ENCODE measurements at regions not wholly inside any gene's neighbourhood (a gene's known extent, or its start where the extent isn't known, plus 50 kb on each side); places are given as distances from the start of the nearest gene placed in this dataset.
"Not testable (repeated sequence)": the region's sequence is repeated elsewhere in the genome, so short reads cannot be mapped to it uniquely, and the experiment has no call there.

GRCh38 chr17:63019138-63019873 lies 53.3 kb downstream of the TANC2 start:
- DNase-seq: no peak

- DNase-seq: no peak
Observed at GRCh38 chr17:63022567-63022966, 56.5 kb downstream of the TANC2 start.

DNA sequence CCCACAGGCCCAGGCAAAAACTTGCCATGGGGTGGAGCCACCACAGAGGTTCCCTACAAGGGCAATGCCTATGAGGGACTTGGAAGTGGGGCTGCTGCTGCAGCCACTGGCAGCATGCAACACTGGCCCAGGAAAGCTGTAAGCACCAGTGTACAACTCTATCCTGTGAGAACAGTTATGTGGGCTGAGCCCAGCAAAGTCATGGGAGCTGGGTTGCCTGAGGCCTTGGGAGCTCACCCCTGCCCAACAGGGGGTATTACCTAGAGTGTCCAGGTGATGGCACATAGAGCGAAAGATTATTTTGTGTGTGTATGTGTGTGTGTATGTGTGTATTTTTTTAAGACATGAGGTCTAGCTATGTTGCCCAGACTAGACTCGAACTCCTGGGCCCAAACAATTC lies 57.0 kb downstream of the TANC2 start:
- no peak for DNase-seq

DNA sequence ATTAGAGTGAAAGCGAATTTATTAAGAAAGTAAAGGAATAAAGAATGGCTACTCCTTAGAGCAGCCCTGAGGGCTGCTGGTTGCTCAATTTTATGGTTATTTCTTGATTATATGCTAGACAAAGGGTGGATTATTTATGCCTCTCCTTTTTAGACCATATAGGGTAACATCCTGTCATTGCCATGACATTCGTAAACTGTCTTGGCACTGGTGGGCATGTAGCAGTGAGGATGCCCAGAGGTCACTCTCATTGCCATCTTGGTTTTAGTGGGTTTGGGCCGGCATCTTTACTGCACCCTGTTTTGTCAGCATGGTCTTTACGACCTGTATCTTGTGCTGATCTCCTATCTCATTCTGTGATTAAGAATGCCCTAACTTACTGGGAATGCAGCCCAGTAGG lies 58.2 kb downstream of the TANC2 start:
- no peak for DNase-seq

GRCh38 chr17:63024716-63025115 lies 58.7 kb downstream of the TANC2 start:
- DNase-seq: no peak

DNA sequence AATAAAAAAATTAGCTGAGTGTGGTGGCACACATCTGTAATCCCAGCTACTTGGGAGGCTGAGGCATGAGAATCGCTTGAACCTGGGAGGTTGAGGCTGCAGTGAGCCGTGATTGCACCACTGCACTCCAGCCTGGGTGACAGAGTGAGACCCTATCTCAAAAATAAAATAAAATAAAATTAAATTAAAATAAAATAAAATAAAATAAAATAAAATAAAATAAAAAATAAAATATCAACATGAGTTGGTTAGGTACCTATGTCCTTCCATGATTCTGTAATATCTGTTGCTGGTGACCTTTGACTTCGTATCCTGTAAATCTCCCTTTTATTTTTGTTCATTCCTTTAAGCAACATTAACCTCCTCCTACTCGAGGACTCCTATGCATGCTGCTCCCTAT lies 59.6 kb downstream of the TANC2 start:
- not testable (repeated sequence) for DNase-seq

DNA sequence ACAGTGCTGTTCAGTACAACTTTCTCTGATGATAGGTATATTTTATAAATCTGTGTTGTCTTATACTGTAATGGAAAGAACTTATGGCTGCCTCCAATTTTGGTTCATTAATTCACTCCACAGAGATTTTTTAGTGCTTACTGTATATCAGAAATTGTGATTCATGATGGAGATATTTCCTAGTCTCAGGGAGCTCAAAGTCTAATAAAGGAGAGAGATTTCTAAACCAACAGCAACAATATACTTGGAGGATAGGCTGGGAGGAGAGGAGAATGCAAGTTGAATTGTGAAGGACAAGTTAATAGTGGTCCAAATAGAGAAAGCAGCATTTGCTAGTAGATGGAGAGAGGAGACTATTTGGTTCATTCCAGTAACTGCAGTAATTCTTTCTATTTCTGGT lies 63.5 kb downstream of the TANC2 start:
- DNase-seq: no peak

DNA sequence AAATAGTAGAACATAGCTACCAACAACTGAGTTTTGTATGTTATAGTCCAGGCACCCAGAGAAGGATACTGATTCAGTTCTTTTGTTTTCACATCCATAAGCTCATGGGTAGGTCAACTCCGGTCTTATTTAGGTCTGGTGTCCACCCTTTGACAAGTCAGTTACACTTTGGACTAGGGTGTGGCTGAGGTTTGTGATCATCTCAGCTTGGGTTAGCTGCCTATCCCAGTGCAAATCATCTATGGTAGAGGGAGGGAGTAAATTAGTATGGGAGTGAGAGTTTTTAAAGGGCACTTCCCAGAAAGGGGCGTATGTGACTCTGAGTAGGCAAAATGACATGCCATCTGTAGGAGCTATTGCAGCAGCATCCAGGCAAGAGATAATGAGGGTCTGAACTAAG lies 66.1 kb downstream of the TANC2 start:
- DNase-seq: no peak

- no peak for DNase-seq
Observed at GRCh38 chr17:63033142-63033541, 67.1 kb downstream of the TANC2 start.

- DNase-seq: no peak
Observed at GRCh38 chr17:63035271-63035670, 69.2 kb downstream of the TANC2 start.

DNA sequence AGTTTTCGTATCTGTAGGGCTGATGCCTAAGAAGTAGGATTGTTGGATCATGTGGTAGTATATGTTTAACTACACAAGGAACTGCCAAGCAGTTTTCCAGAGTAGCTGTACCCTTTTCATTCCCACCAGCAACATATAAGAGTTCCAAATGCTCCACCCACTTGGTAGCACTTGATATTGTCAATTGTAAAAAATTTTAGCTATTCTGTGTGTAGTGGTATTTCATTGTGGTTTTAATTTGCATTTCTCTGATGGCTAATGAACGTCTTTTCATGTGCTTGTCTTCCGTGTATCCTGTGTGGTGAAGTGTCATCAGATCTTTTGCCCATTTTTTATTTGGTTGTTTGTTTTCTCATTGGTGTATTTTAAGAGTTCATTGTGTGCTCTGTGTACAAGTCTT lies 69.7 kb downstream of the TANC2 start:
- no peak for DNase-seq

GRCh38 chr17:63039342-63039741 lies 73.3 kb downstream of the TANC2 start:
- DNase-seq: no peak

- DNase-seq: no peak
Observed at GRCh38 chr17:63039899-63040602, 74.0 kb downstream of the TANC2 start.

GRCh38 chr17:63040816-63041215 lies 74.8 kb downstream of the TANC2 start:
- DNase-seq: no peak

DNA sequence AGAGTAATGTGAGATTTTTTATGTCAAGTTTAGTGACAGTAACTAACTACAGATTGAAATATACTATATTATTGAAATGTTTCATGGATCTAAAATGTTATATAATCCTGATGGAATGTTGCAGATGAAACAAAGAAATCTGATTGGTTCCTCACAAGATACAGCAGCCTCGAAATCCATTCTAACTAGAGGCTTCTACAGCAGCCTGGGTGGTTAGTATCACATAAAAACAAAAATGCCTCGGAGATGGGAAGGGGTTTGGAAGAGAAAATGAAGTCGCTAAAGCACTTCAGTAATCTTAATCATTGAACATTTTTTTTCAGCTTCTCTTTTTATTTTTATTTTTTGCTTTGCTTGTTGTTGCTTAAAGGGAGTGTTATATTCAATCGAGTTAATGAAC lies 75.2 kb downstream of the TANC2 start:
- DNase-seq: no peak

DNA sequence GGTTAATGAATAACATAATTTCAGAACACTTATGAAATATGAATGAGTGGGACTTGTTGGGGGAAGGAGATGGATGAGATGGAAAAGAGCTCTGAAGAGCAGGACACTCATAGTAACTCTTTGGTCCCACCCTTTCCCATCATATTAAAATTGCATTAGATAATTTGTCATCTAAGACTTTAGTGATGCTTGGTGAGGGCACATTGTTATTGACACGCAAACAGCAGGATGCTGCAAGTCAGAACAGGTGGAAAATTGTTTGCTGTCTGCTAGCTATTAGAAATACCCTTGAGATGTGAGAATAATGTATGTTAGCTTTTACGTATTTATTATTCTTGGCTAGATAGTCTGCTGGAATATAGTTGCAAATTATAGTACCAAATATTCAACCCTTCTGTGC lies 75.7 kb downstream of the TANC2 start:
- DNase-seq: no peak

GRCh38 chr17:63042256-63042812 lies 76.3 kb downstream of the TANC2 start:
- DNase-seq: no peak

GRCh38 chr17:63057560-63057959 lies 91.5 kb downstream of the TANC2 start:
- DNase-seq: not testable (repeated sequence)

GRCh38 chr17:63066158-63066813 lies 100.3 kb downstream of the TANC2 start:
- no peak for DNase-seq

DNA sequence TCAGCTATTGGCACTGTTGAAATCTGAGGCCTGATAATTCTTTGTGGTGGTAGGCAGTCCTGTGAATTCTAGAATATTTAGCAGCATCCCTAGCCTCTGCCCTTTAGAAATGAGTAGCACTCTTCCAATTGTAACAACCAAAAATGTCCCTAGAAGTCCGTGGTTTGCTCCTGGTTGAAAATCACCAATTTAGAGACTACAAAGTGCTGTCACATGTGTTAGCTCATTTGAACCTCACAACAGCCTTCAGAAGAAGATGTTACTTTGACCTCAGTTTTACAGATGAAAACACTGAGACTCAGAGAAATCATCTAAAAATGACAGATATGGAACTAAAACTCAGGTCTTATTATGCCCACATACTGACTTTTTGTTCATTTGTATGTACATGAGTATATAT lies 103.2 kb downstream of the TANC2 start:
- DNase-seq: no peak

- no peak for DNase-seq
Observed at GRCh38 chr17:63070031-63070430, 104.0 kb downstream of the TANC2 start.

DNA sequence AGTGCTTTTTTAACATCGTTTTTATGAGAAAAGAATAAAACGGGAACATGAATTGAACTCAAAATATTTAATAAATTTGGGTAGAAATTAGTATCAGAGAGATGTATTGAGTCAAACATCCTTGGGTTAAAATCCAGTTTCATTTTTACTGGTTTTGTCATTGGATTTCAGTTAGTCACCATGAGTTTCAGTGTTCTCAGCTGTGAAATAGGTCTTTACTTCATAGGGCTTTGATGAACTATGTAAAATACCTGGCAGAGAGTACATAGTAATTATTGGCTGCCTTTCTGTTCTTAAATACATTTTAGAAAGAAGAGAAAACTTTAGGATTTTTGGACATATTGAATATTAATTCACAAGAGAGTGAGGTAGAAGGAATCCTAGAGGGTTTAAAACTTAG lies 105.8 kb downstream of the TANC2 start:
- DNase-seq: no peak

DNA sequence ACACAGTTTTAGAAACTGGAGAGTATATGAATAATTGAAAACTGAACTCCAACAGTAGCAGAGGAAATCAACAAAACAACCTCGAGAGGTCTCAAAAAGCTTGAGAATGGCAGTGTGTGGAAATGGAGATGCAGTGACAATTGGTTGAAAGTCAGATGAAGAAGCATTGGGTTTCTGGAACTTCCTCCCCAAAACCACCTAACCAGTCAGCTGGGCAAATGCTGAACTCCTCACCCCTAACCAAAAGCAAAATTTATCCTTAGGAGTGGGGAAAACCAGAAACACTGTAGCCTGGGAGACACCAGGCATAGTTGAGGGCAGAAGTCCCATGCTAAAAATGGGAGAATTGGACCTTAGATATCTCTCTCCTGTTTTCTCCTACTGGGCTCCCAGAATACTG lies 109.9 kb downstream of the TANC2 start:
- DNase-seq: no peak
